Right kidney (tissue), 1 donor: ENCODE measurements at regions not wholly inside any gene's neighbourhood (a gene's known extent, or its start where the extent isn't known, plus 50 kb on each side); places are given as distances from the start of the nearest gene placed in this dataset.

Experiments
- DNase-seq: peaks from one replicate; pipeline ENCODE4 v3.0.0-alpha.2; 2016

- no peak for DNase-seq
Observed at GRCh38 chr10:111452153-111452552, 375.3 kb downstream of the ADRA2A start.

- DNase-seq, result no peak
Observed at GRCh38 chr10:111455776-111456426, 379.1 kb downstream of the ADRA2A start.

GRCh38 chr10:111458256-111458655, 381.4 kb downstream of the ADRA2A start:
- no peak for DNase-seq

- no peak for DNase-seq
Observed at GRCh38 chr10:111459967-111460366, 383.1 kb downstream of the ADRA2A start.

GRCh38 chr10:111472445-111472844, 395.6 kb downstream of the ADRA2A start:
- no peak for DNase-seq

GRCh38 chr10:111473361-111473760, 396.5 kb downstream of the ADRA2A start:
- DNase-seq, result no peak

- DNase-seq, result no peak
Observed at GRCh38 chr10:111474786-111475185, 398.0 kb downstream of the ADRA2A start.

- DNase-seq, result no peak
Observed at GRCh38 chr10:111475720-111476119, 398.9 kb downstream of the ADRA2A start.

- no peak for DNase-seq
Observed at GRCh38 chr10:111478651-111479050, 401.8 kb downstream of the ADRA2A start.

- no peak for DNase-seq
Observed at GRCh38 chr10:111479966-111480365, 403.1 kb downstream of the ADRA2A start.

GRCh38 chr10:111481261-111481826, 404.5 kb downstream of the ADRA2A start:
- no peak for DNase-seq

GRCh38 chr10:111481866-111482265, 405.0 kb downstream of the ADRA2A start:
- DNase-seq, result peak; percentile 9

GRCh38 chr10:111482621-111483216, 405.9 kb downstream of the ADRA2A start:
- no peak for DNase-seq

- DNase-seq, result no peak
Observed at GRCh38 chr10:111485767-111486166, 408.9 kb downstream of the ADRA2A start.

GRCh38 chr10:111486346-111486745, 409.5 kb downstream of the ADRA2A start:
- DNase-seq, result no peak

GRCh38 chr10:111488668-111489067, 411.8 kb downstream of the ADRA2A start:
- no peak for DNase-seq

GRCh38 chr10:111491154-111491553, 414.3 kb downstream of the ADRA2A start:
- DNase-seq, result no peak

- DNase-seq, result no peak
Observed at GRCh38 chr10:111493024-111493625, 416.3 kb downstream of the ADRA2A start.

GRCh38 chr10:111498560-111498959, 421.7 kb downstream of the ADRA2A start:
- DNase-seq, result no peak

- no peak for DNase-seq
Observed at GRCh38 chr10:111504376-111504775, 427.5 kb downstream of the ADRA2A start.

GRCh38 chr10:111506266-111507034, 429.6 kb downstream of the ADRA2A start:
- no peak for DNase-seq

GRCh38 chr10:111511751-111512150, 434.9 kb downstream of the ADRA2A start:
- DNase-seq, result no peak

GRCh38 chr10:111515264-111515663, 438.4 kb downstream of the ADRA2A start:
- no peak for DNase-seq
